ENCODE measurements at regions not wholly inside any gene's neighbourhood (a gene's known extent, or its start where the extent isn't known, plus 50 kb on each side); places are given as distances from the start of the nearest gene placed in this dataset.

DNA sequence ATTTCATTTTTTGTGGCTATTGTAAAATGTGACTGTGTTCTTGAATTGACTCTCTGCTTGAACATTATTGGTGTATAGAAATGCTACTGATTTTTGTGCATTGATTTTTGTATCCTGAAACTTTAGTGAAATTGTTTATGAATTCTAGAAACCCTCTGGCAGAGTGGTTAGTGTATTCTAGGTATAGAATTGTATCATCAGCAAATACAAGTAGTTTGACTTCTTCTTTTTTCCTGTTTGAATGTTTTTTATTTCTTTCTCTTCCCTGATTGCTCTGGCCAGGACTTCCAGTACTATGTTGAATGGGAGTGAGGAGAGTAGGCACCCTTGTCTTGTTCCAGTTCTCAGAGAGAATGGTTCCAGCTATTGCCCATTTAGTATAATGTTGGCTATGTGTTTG lies 88.8 kb upstream of the HMHB1 start:
- TF ChIP-seq SP1 (CRISPR knock-in tag; conservative IDR thresholded peaks at IDR 0.05) (no peak), ATF1 (CRISPR knock-in tag; IDR thresholded peaks at IDR 0.05) (no peak), ZBTB21 (CRISPR knock-in tag; IDR thresholded peaks at IDR 0.05; ENCODE audit: borderline replicate concordance) (no peak)
- TF ChIP-seq, protein P1, sequence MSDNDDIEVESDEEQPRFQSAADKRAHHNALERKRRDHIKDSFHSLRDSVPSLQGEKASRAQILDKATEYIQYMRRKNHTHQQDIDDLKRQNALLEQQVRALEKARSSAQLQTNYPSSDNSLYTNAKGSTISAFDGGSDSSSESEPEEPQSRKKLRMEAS (CRISPR knock-in tag; IDR thresholded peaks at IDR 0.05) = no peak
- TF ChIP-seq, protein P2, sequence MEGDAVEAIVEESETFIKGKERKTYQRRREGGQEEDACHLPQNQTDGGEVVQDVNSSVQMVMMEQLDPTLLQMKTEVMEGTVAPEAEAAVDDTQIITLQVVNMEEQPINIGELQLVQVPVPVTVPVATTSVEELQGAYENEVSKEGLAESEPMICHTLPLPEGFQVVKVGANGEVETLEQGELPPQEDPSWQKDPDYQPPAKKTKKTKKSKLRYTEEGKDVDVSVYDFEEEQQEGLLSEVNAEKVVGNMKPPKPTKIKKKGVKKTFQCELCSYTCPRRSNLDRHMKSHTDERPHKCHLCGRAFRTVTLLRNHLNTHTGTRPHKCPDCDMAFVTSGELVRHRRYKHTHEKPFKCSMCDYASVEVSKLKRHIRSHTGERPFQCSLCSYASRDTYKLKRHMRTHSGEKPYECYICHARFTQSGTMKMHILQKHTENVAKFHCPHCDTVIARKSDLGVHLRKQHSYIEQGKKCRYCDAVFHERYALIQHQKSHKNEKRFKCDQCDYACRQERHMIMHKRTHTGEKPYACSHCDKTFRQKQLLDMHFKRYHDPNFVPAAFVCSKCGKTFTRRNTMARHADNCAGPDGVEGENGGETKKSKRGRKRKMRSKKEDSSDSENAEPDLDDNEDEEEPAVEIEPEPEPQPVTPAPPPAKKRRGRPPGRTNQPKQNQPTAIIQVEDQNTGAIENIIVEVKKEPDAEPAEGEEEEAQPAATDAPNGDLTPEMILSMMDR (IDR thresholded peaks at IDR 0.05) = no peak
- TF ChIP-seq, protein P3, sequence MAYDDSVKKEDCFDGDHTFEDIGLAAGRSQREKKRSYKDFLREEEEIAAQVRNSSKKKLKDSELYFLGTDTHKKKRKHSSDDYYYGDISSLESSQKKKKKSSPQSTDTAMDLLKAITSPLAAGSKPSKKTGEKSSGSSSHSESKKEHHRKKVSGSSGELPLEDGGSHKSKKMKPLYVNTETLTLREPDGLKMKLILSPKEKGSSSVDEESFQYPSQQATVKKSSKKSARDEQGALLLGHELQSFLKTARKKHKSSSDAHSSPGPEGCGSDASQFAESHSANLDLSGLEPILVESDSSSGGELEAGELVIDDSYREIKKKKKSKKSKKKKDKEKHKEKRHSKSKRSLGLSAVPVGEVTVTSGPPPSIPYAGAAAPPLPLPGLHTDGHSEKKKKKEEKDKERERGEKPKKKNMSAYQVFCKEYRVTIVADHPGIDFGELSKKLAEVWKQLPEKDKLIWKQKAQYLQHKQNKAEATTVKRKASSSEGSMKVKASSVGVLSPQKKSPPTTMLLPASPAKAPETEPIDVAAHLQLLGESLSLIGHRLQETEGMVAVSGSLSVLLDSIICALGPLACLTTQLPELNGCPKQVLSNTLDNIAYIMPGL (CRISPR knock-in tag; IDR thresholded peaks at IDR 0.05) = no peak
